ENCODE measurements at regions not wholly inside any gene's neighbourhood (a gene's known extent, or its start where the extent isn't known, plus 50 kb on each side); places are given as distances from the start of the nearest gene placed in this dataset.

GRCh38 chr4:24117975-24118374 is 228.1 kb upstream of the PPARGC1A start:
- Histone ChIP-seq H3K9me1 (ENCODE audit: control insufficient read depth, insufficient read depth, low read length) (no peaks in the 10 kb centered on the region), H2AFZ (ENCODE audit: low read depth, low read length) (no peak overlapping the region), H3K9me3 (replicated peaks; ENCODE audit: control insufficient read depth, insufficient read depth, low read depth, low read length) (no peaks in the 10 kb centered on the region), H3K27ac (ENCODE audit: extremely low read depth, low read depth, low read length) (no peak overlapping the region), H3K79me2 (ENCODE audit: control insufficient read depth, insufficient read depth, low read length) (no peaks in the 10 kb centered on the region), H3K27me3 (ENCODE audit: control insufficient read depth in 2 of 2, insufficient read depth in 2 of 2, low read length in 2 of 2) (no peaks in the 10 kb centered on the region), H3K4me2 (ENCODE audit: insufficient read depth, low read length) (no peak overlapping the region), H3K9ac (ENCODE audit: insufficient read depth in 1 of 2, low read depth in 2 of 2, low read length in 2 of 2) (no peak overlapping the region), H3K4me1 (replicated peaks in 1 of 2; ENCODE audit: control insufficient read depth in 2 of 2, insufficient read depth in 2 of 2, low read length in 2 of 2) (no peaks in the 10 kb centered on the region), H4K20me1 (replicated peaks; ENCODE audit: control insufficient read depth, insufficient read depth, low read length) (no peaks in the 10 kb centered on the region), H3K4me3 (no peak overlapping the region), H3K36me3 (ENCODE audit: control insufficient read depth, insufficient read depth, low read length) (no peaks in the 10 kb centered on the region)
- WGBS (ENCODE audit: insufficient coverage, low coverage, missing lambda C conversion rate), result under 1% methylated on average over 7 of the region's 8 CpGs
- CTCF ChIA-PET (ENCODE audit: low intra/inter-chr PET ratio), result no interaction called here
- in situ Hi-C loops (cut with MboI) (no loop called here), intact Hi-C loops (cut with micrococcal nuclease) (no loop called here)
- no TSS peak for BruUV-seq (replicated peaks)
- ATAC-seq, result no peak
- FAIRE-seq, result no peak
- POLR2A ChIA-PET, result interaction anchor here (1.3 kb wide), 1 partner anchor 14 kb away, joined by 5 read pairs; no protein-coding TSS in a partner anchor
- DNase-seq (ENCODE audit: extremely low read depth in 1 of 4, low spot score in 3 of 4), result no peak
- TF ChIP-seq DDX20 (tag; IDR thresholded peaks at IDR 0.05; ENCODE audit: low read depth) (no peak), TBP (optimal IDR thresholded peaks at IDR 0.05; ENCODE audit: low read depth, low read length) (no peak), HMGXB4 (CRISPR knock-in tag; IDR thresholded peaks at IDR 0.05) (no peak), POLR2H (tag; IDR thresholded peaks at IDR 0.05; ENCODE audit: low read depth) (no peak), JUNB (CRISPR knock-in tag; conservative IDR thresholded peaks at IDR 0.05) (no peak), ZNF830 (CRISPR knock-in tag; IDR thresholded peaks at IDR 0.05) (no peak), SNRNP70 (optimal IDR thresholded peaks at IDR 0.05; ENCODE audit: low read depth, low read length) (no peak), ZBTB1 (CRISPR knock-in tag; IDR thresholded peaks at IDR 0.05; ENCODE audit: borderline replicate concordance, low read depth) (no peak), ZNF449 (CRISPR knock-in tag; IDR thresholded peaks at IDR 0.05) (no peak), MCM3 (IDR thresholded peaks at IDR 0.05) (no peak), MAFK (IDR thresholded peaks at IDR 0.05; ENCODE audit: low read length) (no peak), PHF21A (IDR thresholded peaks at IDR 0.05; ENCODE audit: borderline replicate concordance, low read depth) (no peak), GTF2B (IDR thresholded peaks at IDR 0.05; ENCODE audit: extremely low read depth, insufficient read length) (no peak), ZNF639 (CRISPR knock-in tag; conservative IDR thresholded peaks at IDR 0.05 in 1 of 2, IDR thresholded peaks at IDR 0.05 in 1 of 2) (no peak), SP2 (IDR thresholded peaks at IDR 0.05; ENCODE audit: extremely low read depth, low read depth, low read length, poor library complexity, severe bottlenecking) (no peak), RBM22 (IDR thresholded peaks at IDR 0.05; ENCODE audit: low read depth, low read length, poor library complexity, severe bottlenecking) (no peak), FOXJ2 (tag; IDR thresholded peaks at IDR 0.05) (no peak)
